Thyroid gland (tissue), 4 donors: ENCODE measurements at regions not wholly inside any gene's neighbourhood (a gene's known extent, or its start where the extent isn't known, plus 50 kb on each side); places are given as distances from the start of the nearest gene placed in this dataset.

ENCODE experiments used
- DNase-seq, 2 donors: peaks; one replicate each; pipeline ENCODE4 v3.0.0-alpha.2; 2019
- H3K27ac ChIP-seq, 3 donors: fragments of 200-600 bp; sonication (generic); 1 replicate in 2 of 3; 2 replicates in 1 of 3; pipeline ENCODE4 v1.5.1; 2016 to 2019; ENCODE audit warnings: mild to moderate bottlenecking in 1 of 3, moderate library complexity in 1 of 3
- H3K27me3 ChIP-seq: fragments of 200-600 bp; sonication (generic); one replicate; pipeline ENCODE4 v1.5.1; 2019
- H3K36me3 ChIP-seq, 2 donors: fragments of 200-600 bp; sonication (generic); one replicate each; pipeline ENCODE4 v1.5.1; 2016 to 2019
- H3K4me1 ChIP-seq, 2 donors: fragments of 200-600 bp; sonication (generic); one replicate each; pipeline ENCODE4 v1.5.1; 2017 to 2019
- H3K4me3 ChIP-seq, 3 donors: fragments of 200-600 bp; sonication (generic); replicated peaks in 1 of 3; 1 replicate in 2 of 3; 2 replicates in 1 of 3; pipeline ENCODE4 v1.5.1; 2016; ENCODE audit warnings: mild to moderate bottlenecking in 1 of 3
- H3K9me3 ChIP-seq: fragments of 200-600 bp; sonication (generic); one replicate; pipeline ENCODE4 v1.5.1; 2017
- POLR2A ChIP-seq, 2 donors: fragments of 450-650 bp; IDR thresholded peaks; one replicate each; pipeline ENCODE4 v1.6.1; 2017; ENCODE audit warnings: antibody characterized with exemption in 2 of 2, mild to moderate bottlenecking in 2 of 2, moderate library complexity in 1 of 2
- WGBS, 2 donors: methylation state at CpG; one replicate each; pipeline ENCODE4 v1.1.5; 2017; 5-methylcytosine and 5-hydroxymethylcytosine counted together
- intact Hi-C: fragments of 100-400 bp; cut with DNase I; formaldehyde crosslinking; loops from one replicate; pipeline ENCODE4 v1.15.1; 2023
- TF ChIP-seq, protein P1 (sequence below), 6 experiments: fragments of 200-600 bp in 3 of 6; fragments of 450-650 bp in 3 of 6; sonication (generic) in 3 of 6; IDR thresholded peaks; one replicate each; pipeline ENCODE4 v1.5.1; 2016 to 2019; ENCODE audit warnings: antibody characterized with exemption in 6 of 6, mild to moderate bottlenecking in 2 of 6, inconsistent platforms in 1 of 6, moderate library complexity in 1 of 6

DNA sequence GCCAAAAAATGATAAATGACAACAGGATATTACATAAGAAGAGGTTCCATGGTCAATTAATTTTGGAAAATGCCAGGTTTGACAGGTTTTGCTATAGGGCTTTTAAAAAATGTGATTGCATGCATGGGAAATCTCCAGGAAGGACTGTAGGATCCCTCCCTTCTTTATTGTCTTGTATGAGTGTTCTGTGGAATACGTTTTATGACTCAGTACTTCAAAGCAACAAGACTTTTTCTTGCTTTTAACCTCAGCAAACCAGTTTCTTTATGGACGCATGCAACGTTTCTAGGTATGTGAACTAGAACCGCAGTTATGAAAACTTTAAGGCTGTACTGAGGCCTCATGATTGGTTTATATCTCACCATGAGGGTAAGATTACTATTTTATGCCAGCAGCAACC is 76.6 kb upstream of the NTRK2 start:
- TF ChIP-seq POLR2A (IDR thresholded peaks at IDR 0.05) = no peak
- TF ChIP-seq, protein P1, sequence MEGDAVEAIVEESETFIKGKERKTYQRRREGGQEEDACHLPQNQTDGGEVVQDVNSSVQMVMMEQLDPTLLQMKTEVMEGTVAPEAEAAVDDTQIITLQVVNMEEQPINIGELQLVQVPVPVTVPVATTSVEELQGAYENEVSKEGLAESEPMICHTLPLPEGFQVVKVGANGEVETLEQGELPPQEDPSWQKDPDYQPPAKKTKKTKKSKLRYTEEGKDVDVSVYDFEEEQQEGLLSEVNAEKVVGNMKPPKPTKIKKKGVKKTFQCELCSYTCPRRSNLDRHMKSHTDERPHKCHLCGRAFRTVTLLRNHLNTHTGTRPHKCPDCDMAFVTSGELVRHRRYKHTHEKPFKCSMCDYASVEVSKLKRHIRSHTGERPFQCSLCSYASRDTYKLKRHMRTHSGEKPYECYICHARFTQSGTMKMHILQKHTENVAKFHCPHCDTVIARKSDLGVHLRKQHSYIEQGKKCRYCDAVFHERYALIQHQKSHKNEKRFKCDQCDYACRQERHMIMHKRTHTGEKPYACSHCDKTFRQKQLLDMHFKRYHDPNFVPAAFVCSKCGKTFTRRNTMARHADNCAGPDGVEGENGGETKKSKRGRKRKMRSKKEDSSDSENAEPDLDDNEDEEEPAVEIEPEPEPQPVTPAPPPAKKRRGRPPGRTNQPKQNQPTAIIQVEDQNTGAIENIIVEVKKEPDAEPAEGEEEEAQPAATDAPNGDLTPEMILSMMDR (IDR thresholded peaks at IDR 0.05) = no peak
- WGBS, 2 donors = 88 to 93% methylated on average over 4 of the region's 4 CpGs
- no peak overlapping the region for H3K27ac ChIP-seq
- H3K36me3 ChIP-seq = no peaks in the 10 kb centered on the region
- no peaks in the 10 kb centered on the region for H3K9me3 ChIP-seq
- H3K4me3 ChIP-seq = no peak overlapping the region
- no peaks in the 10 kb centered on the region for H3K4me1 ChIP-seq
- H3K27me3 ChIP-seq = no peaks in the 10 kb centered on the region
- intact Hi-C loops = no loop called here
- DNase-seq = no peak

DNA sequence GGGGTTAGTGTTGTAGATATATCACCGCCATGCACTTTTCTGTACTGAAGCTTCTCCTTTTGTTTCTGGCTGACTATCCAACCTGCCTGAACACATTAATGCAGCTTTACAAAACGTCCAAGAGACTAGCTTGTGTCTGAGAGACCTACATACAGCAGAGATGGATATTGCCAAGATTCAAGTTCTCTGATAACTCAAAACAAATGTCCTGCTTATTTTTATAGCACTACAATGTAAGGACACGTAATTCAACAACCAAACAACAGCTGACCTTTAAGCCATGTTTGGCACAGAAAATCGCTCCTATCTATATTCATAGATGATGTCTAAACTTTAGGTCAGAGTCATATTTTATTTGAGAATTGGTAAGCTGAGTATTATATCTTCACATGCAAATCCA is 76.2 kb upstream of the NTRK2 start:
- 76 to 79% methylated on average over 4 of the region's 4 CpGs for WGBS, 2 donors
- Histone ChIP-seq H3K9me3 (no peaks in the 10 kb centered on the region), H3K27me3 (no peaks in the 10 kb centered on the region), H3K4me3 (no peak overlapping the region), H3K4me1 (no peaks in the 10 kb centered on the region), H3K36me3 (no peaks in the 10 kb centered on the region), H3K27ac (no peak overlapping the region)
- intact Hi-C loops = no loop called here
- TF ChIP-seq, protein P1 (IDR thresholded peaks at IDR 0.05) = no peak
- TF ChIP-seq POLR2A (IDR thresholded peaks at IDR 0.05) = no peak
- no peak for DNase-seq

DNA sequence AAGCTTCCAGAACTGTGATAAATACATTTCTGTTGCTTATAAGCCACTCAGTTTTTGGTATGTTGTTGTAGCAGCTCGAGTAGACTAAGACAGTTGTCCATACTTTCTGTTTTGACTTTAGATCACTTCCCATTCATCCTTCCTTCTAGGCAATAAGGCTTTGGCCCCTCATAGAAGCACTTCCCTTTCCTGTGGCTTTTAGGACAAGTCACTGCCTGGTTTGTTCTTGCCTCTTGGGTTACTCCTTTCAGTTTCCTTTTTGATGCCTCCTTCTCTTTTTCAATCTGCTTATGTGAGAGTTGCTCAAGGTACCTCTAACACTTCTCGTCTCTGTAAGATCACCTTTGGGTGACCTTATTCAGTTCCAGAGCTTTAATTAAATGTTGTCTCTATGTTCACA is 72.4 kb upstream of the NTRK2 start:
- intact Hi-C loops = no loop called here
- no peak for DNase-seq
- WGBS, 2 donors = 69 to 79% methylated on average over 2 of the region's 2 CpGs
- TF ChIP-seq, protein P1 (IDR thresholded peaks at IDR 0.05) = no peak
- no peak for TF ChIP-seq POLR2A (IDR thresholded peaks at IDR 0.05)
- Histone ChIP-seq H3K9me3 (no peaks in the 10 kb centered on the region), H3K4me1 (peaks cover 0 to 6% of the 10 kb centered on the region in 2 donors), H3K4me3 (no peak overlapping the region), H3K36me3 (no peaks in the 10 kb centered on the region), H3K27me3 (no peaks in the 10 kb centered on the region), H3K27ac (no peak overlapping the region)

DNA sequence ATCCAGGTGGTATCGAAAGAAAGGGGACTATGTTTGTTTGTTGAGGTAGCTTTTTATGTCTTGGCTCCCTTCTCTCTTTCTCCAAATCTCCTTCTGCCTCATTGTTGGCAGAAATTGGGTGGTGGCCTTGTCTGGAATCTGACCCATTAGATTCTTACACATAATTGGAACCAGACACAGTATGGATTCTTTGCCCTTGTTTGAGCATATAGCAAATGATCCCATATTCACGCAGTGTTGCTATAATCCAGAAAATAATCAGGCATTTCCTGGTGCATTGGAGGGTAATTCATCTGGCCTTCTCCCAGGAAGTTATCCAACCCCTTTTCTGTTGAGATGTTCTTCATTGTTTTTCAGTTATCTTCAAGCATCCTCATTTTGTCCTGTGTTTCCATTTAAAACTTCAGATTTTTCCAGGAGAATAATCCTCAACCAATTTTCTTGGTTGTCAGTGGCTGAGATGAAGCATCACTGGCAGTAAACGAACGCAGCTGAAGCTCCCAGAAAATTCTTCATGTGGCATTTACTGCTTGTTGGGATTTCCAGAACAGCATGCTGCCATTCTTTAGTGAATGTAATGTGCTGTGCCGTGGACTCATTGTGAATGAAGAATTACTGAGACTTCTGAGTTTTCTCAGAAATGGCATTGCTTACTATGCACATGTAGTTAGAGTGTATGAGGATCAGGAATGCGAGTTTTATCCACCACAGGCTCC is 70.5 kb upstream of the NTRK2 start:
- intact Hi-C loops = no loop called here
- H3K9me3 ChIP-seq = no peaks in the 10 kb centered on the region
- no peak overlapping the region for H3K4me3 ChIP-seq
- no peak overlapping the region for H3K27ac ChIP-seq
- TF ChIP-seq, protein P1 (IDR thresholded peaks at IDR 0.05) = no peak
- TF ChIP-seq POLR2A (IDR thresholded peaks at IDR 0.05) = no peak
- WGBS, 2 donors = 83 to 84% methylated on average over 6 of the region's 6 CpGs
- H3K4me1 ChIP-seq = peaks cover 0 to 6% of the 10 kb centered on the region in 2 donors
- no peaks in the 10 kb centered on the region for H3K27me3 ChIP-seq
- H3K36me3 ChIP-seq = no peaks in the 10 kb centered on the region
- no peak for DNase-seq

DNA sequence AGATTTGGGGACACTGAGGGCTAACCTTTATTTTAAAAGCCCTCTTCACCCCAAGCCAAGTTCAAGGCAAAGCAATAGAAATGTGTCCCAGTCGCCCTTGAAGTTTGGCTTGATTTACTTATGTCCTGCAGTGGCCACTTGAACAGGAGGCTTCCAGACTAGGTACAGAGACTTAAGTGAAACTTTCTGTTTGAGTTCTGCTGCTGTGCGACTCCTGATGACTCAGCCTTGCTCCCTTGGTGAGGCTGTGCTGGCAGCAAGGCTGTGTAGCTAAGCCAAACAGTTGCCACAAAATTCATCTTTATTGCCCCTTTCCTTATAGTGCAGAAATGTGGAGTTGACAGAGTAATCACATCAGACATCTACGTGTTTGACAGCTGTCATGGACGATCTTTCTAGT is 68.8 kb upstream of the NTRK2 start:
- TF ChIP-seq POLR2A (IDR thresholded peaks at IDR 0.05) = no peak
- TF ChIP-seq, protein P1 (IDR thresholded peaks at IDR 0.05) = no peak
- intact Hi-C loops = no loop called here
- H3K4me1 ChIP-seq = peaks cover 0 to 6% of the 10 kb centered on the region in 2 donors
- no peak overlapping the region for H3K27ac ChIP-seq
- no peak overlapping the region for H3K4me3 ChIP-seq
- H3K9me3 ChIP-seq = no peaks in the 10 kb centered on the region
- no peaks in the 10 kb centered on the region for H3K27me3 ChIP-seq
- no peaks in the 10 kb centered on the region for H3K36me3 ChIP-seq
- peak; percentile 41 to 47 for DNase-seq
- WGBS, 2 donors = 64 to 69% methylated on average over 4 of the region's 4 CpGs
